ENCODE measurements at regions not wholly inside any gene's neighbourhood (a gene's known extent, or its start where the extent isn't known, plus 50 kb on each side); places are given as distances from the start of the nearest gene placed in this dataset.

DNA sequence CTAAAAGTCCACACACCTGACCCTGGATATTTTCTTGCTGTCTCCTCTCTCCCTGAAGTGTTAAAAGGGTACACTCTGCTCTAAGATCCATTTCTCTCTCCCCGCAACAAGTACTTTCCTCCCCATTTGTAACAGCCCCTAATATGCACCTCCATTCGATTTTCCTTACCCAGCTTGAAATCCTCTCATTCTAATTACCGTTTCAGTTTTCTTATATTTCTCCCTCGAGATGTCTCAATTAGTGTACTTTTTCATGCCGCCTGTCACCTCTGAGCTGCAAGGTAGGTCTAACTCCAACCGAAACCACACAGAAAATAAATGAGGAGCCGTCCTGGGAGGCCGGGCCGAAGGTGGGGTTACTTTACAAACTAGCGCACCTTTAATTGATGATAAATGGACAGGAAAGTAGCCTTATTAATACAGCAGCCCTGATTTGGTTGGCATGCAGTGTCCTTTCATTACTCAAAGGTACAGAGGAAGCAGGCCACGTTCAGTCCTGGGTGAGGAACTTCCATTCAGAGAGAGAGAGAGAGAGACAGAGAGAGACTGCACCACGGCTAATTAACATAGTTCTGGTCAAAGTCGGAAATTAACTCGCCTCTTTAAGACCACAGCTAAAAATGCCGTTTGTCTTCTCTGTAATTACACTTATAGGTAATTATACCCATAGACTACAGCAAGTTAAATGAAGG lies 319.9 kb downstream of the ARRDC4 start:
- no peak for DNase-seq (ENCODE audit: low read depth)
- no peak overlapping the region for H3K4me3 ChIP-seq (ENCODE audit: low read depth, low read length)
- TF ChIP-seq, protein P1, sequence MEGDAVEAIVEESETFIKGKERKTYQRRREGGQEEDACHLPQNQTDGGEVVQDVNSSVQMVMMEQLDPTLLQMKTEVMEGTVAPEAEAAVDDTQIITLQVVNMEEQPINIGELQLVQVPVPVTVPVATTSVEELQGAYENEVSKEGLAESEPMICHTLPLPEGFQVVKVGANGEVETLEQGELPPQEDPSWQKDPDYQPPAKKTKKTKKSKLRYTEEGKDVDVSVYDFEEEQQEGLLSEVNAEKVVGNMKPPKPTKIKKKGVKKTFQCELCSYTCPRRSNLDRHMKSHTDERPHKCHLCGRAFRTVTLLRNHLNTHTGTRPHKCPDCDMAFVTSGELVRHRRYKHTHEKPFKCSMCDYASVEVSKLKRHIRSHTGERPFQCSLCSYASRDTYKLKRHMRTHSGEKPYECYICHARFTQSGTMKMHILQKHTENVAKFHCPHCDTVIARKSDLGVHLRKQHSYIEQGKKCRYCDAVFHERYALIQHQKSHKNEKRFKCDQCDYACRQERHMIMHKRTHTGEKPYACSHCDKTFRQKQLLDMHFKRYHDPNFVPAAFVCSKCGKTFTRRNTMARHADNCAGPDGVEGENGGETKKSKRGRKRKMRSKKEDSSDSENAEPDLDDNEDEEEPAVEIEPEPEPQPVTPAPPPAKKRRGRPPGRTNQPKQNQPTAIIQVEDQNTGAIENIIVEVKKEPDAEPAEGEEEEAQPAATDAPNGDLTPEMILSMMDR (IDR thresholded peaks at IDR 0.05; ENCODE audit: low read depth, low read length), result no peak
- TF ChIP-seq MYC (IDR thresholded peaks at IDR 0.05; ENCODE audit: low read depth, low read length) (no peak), POLR2A (IDR thresholded peaks at IDR 0.05; ENCODE audit: extremely low read depth, insufficient read length) (no peak)
- TF ChIP-seq, protein P2, sequence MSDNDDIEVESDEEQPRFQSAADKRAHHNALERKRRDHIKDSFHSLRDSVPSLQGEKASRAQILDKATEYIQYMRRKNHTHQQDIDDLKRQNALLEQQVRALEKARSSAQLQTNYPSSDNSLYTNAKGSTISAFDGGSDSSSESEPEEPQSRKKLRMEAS (IDR thresholded peaks at IDR 0.05; ENCODE audit: low read depth, low read length), result no peak

DNA sequence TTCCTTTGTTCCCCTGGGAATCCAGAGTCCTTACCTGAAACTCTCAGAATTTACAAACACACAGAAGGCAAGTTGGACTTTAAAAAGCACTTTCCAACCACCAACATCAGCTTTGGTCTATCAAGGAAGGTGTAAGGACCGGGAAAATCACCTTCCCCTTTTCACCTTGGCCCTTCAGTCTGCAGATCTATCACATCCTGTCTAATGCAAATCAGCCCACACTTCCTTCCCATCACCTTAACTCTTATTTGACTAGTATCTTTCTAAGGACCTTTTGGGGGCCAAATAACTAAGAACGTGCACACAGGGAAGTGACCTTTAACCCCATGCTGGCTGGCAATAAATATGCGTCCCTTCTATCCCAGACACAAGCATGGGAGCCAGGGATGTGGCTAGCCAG lies 320.6 kb downstream of the ARRDC4 start:
- no peak for TF ChIP-seq POLR2A (IDR thresholded peaks at IDR 0.05; ENCODE audit: extremely low read depth, insufficient read length)
- no peak for TF ChIP-seq MYC (IDR thresholded peaks at IDR 0.05; ENCODE audit: low read depth, low read length)
- TF ChIP-seq, protein P1 (IDR thresholded peaks at IDR 0.05; ENCODE audit: low read depth, low read length), result no peak
- TF ChIP-seq, protein P2 (IDR thresholded peaks at IDR 0.05; ENCODE audit: low read depth, low read length), result no peak
- H3K4me3 ChIP-seq (ENCODE audit: low read depth, low read length), result no peak overlapping the region
- DNase-seq (ENCODE audit: low read depth), result no peak

DNA sequence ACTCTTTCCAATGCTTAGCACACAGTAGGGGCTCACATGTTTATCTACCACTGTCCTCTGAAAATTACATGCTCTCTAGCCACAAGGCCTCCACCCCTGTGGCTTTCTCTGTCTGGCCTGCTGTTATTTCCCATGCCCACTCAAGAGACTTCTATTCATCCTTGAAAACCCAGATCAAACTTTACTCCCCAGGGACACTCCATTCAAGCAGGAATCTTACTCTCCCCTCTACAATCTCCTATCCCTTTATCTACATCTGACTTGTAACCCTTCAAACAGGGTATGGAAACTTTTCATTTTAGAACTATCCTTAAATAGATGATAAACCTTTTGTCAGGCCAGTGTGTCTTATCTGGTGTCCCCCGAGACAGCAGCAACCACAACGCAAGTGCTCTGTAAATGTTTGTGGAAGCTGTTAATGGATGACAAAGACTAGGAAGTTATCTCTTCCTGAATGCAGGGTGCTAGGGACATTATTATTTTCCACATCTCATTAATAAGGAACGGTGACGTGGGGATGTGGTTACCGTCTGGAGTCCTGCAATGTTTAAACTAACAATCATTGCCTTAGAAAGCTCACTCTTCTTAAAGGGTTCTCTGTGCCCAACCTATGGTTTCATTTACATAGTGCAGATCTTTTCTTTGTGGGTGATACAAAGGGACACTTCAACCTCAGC lies 322.3 kb downstream of the ARRDC4 start:
- no peak for DNase-seq (ENCODE audit: low read depth)
- no peak overlapping the region for H3K4me3 ChIP-seq (ENCODE audit: low read depth, low read length)
- no peak for TF ChIP-seq POLR2A (IDR thresholded peaks at IDR 0.05; ENCODE audit: extremely low read depth, insufficient read length)
- TF ChIP-seq, protein P2 (IDR thresholded peaks at IDR 0.05; ENCODE audit: low read depth, low read length), result no peak
- TF ChIP-seq MYC (IDR thresholded peaks at IDR 0.05; ENCODE audit: low read depth, low read length), result no peak
- TF ChIP-seq, protein P1 (IDR thresholded peaks at IDR 0.05; ENCODE audit: low read depth, low read length), result no peak

DNA sequence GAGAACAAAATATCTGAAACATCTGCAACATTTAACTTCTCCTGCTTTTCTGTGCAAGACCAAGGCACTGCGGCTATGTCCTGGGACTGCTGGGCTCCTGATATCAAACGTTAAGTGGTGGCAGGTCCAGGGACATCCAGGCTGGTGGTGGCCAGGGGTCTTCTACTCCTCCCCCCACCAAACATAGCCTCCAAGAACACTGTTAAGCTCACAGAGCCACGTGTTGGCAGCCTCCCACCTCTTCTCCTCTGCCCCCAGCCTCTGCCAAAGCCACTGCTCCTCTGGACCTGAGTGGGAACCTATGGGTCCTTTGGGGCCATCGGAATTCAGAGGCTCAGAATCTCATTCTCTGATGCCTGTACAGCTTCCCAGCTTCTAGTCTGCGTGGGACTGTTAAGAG lies 325.7 kb downstream of the ARRDC4 start:
- TF ChIP-seq, protein P2 (IDR thresholded peaks at IDR 0.05; ENCODE audit: low read depth, low read length), result no peak
- no peak for TF ChIP-seq MYC (IDR thresholded peaks at IDR 0.05; ENCODE audit: low read depth, low read length)
- TF ChIP-seq, protein P1 (IDR thresholded peaks at IDR 0.05; ENCODE audit: low read depth, low read length), result no peak
- no peak for TF ChIP-seq POLR2A (IDR thresholded peaks at IDR 0.05; ENCODE audit: extremely low read depth, insufficient read length)
- H3K4me3 ChIP-seq (ENCODE audit: low read depth, low read length), result no peak overlapping the region
- DNase-seq (ENCODE audit: low read depth), result no peak

DNA sequence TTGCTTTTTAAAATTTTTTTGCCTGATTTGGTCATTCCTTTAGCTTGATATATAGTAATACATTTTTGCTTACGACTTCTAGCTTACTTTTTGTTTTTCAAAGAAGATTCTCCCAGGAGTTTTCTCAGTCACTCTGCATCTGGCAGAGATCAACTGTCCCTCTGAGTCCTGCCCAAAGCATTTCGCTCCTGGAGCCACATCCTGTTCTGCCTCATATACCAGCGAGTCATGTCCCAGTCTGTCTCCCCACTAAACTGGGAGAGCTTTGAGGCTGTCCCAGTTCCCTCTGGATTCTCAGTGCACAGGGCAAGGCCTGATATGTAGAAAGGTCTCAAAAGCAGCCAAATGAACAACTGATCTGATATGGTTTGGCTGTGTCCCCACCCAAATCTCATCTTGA lies 326.3 kb downstream of the ARRDC4 start:
- no peak for DNase-seq (ENCODE audit: low read depth)
- no peak overlapping the region for H3K4me3 ChIP-seq (ENCODE audit: low read depth, low read length)
- TF ChIP-seq MYC (IDR thresholded peaks at IDR 0.05; ENCODE audit: low read depth, low read length) (no peak), POLR2A (IDR thresholded peaks at IDR 0.05; ENCODE audit: extremely low read depth, insufficient read length) (no peak)
- TF ChIP-seq, protein P2 (IDR thresholded peaks at IDR 0.05; ENCODE audit: low read depth, low read length), result no peak
- TF ChIP-seq, protein P1 (IDR thresholded peaks at IDR 0.05; ENCODE audit: low read depth, low read length), result no peak

Data from NB4 (cell line).